GM23338 (cell line): ENCODE measurements at regions not wholly inside any gene's neighbourhood (a gene's known extent, or its start where the extent isn't known, plus 50 kb on each side); places are given as distances from the start of the nearest gene placed in this dataset.

ENCODE experiments used
- ATAC-seq: fragments of 200-7000 bp; cut with Tn5 transposase; 3 replicates; pipeline ENCODE4 v1.9.1; 2020
- DNase-seq: peaks from one replicate; pipeline ENCODE4 v3.0.0-alpha.2; 2015; ENCODE audit warnings: low spot score
- H2AFZ ChIP-seq: fragments of 200-600 bp; sonication (generic); 2 replicates; pipeline ENCODE4 v1.8.0; 2016; ENCODE audit warnings: antibody characterized with exemption, mild to moderate bottlenecking, moderate library complexity
- H3F3A ChIP-seq: fragments of 200-600 bp; sonication (generic); replicated peaks from 2 replicates; pipeline ENCODE4 v1.8.0; 2017; ENCODE audit warnings: antibody characterized with exemption, mixed run types, low read depth
- H3K27ac ChIP-seq: fragments of 200-600 bp; sonication (generic); 2 replicates; pipeline ENCODE4 v1.6.1; 2016; ENCODE audit warnings: low read depth
- H3K27me3 ChIP-seq: fragments of 200-600 bp; sonication (generic); 2 replicates; pipeline ENCODE4 v1.8.0; 2016; ENCODE audit warnings: mild to moderate bottlenecking, mixed run types, moderate library complexity; ENCODE audit not compliant: insufficient read depth
- H3K36me3 ChIP-seq: fragments of 200-600 bp; sonication (generic); 2 replicates; pipeline ENCODE4 v1.8.0; 2016; ENCODE audit warnings: mild to moderate bottlenecking; ENCODE audit not compliant: insufficient read depth
- H3K4me1 ChIP-seq: fragments of 200-600 bp; sonication (generic); 2 replicates; pipeline ENCODE4 v1.8.0; 2016; ENCODE audit warnings: mild to moderate bottlenecking, moderate library complexity; ENCODE audit not compliant: insufficient read depth
- H3K4me2 ChIP-seq: fragments of 200-600 bp; sonication (generic); 2 replicates; pipeline ENCODE4 v1.7.1; 2017; ENCODE audit warnings: mixed run types
- H3K4me3 ChIP-seq: fragments of 200-600 bp; sonication (generic); 2 replicates; pipeline ENCODE4 v1.6.1; 2016; ENCODE audit warnings: mixed run types
- H3K79me2 ChIP-seq: fragments of 200-600 bp; sonication (generic); replicated peaks from 2 replicates; pipeline ENCODE4 v1.8.0; 2017; ENCODE audit warnings: mild to moderate bottlenecking; ENCODE audit not compliant: insufficient read depth
- H3K9me2 ChIP-seq: fragments of 200-600 bp; sonication (generic); 2 replicates; pipeline ENCODE4 v1.8.0; 2017; ENCODE audit not compliant: insufficient read depth
- H4K20me1 ChIP-seq: fragments of 200-600 bp; sonication (generic); replicated peaks from 2 replicates; pipeline ENCODE4 v1.8.0; 2017; ENCODE audit warnings: mild to moderate bottlenecking; ENCODE audit not compliant: insufficient read depth
- H3K27ac Mint-ChIP-seq: 2 replicates; pipeline ENCODE4 v1.8.0; 2020; ENCODE audit warnings: inconsistent platforms, mild to moderate bottlenecking, moderate library complexity, mixed read lengths
- H3K27me3 Mint-ChIP-seq: 3 replicates; pipeline ENCODE4 v1.8.0; 2022; ENCODE audit warnings: low read depth, mild to moderate bottlenecking, moderate library complexity, mixed read lengths, inconsistent platforms; ENCODE audit not compliant: insufficient read depth, poor library complexity
- H3K36me3 Mint-ChIP-seq: 3 replicates; pipeline ENCODE4 v1.8.0; 2021; ENCODE audit warnings: low read depth, mild to moderate bottlenecking, inconsistent platforms, moderate library complexity, mixed read lengths
- H3K4me1 Mint-ChIP-seq: 3 replicates; pipeline ENCODE4 v1.8.0; 2020; ENCODE audit warnings: mild to moderate bottlenecking, inconsistent platforms, mixed read lengths
- H3K4me3 Mint-ChIP-seq: 3 replicates; pipeline ENCODE4 v1.8.0; 2021; ENCODE audit warnings: moderate library complexity, mild to moderate bottlenecking, inconsistent platforms, mixed read lengths
- H3K9me3 Mint-ChIP-seq: 3 replicates; pipeline ENCODE4 v1.8.0; 2020; ENCODE audit warnings: moderate library complexity, mild to moderate bottlenecking, inconsistent platforms, mixed read lengths
- EZH2 ChIP-seq: fragments of 200-600 bp; sonication (generic); IDR thresholded peaks from one replicate; pipeline ENCODE4 v1.8.0; 2017; ENCODE audit warnings: antibody characterized with exemption, mild to moderate bottlenecking, low read depth; ENCODE audit not compliant: unreplicated experiment
- JUNB ChIP-seq: IDR thresholded peaks from one replicate; pipeline ENCODE4 v1.6.1; 2016; ENCODE audit warnings: antibody characterized with exemption; ENCODE audit not compliant: unreplicated experiment
- POLR2AphosphoS5 ChIP-seq: IDR thresholded peaks from 2 replicates; pipeline ENCODE4 v1.6.1; 2016; ENCODE audit warnings: antibody characterized with exemption, low read depth
- ZNF331 ChIP-seq: fragments of 250-450 bp; sonication (Bioruptor Pico); IDR thresholded peaks from 2 replicates; pipeline ENCODE4 v1.5.0; 2020; ENCODE audit warnings: low read depth, mild to moderate bottlenecking, moderate library complexity
- TF ChIP-seq, protein P1 (sequence below): IDR thresholded peaks from one replicate; pipeline ENCODE4 v1.6.1; 2018; ENCODE audit warnings: antibody characterized with exemption; ENCODE audit not compliant: unreplicated experiment
- TF ChIP-seq, protein P2 (sequence below): fragments of 250-450 bp; sonication (Bioruptor Pico); IDR thresholded peaks from 2 replicates; pipeline ENCODE4 v1.5.0; 2020; ENCODE audit warnings: mild to moderate bottlenecking, moderate library complexity
- TF ChIP-seq, protein P3 (sequence below), 2 experiments: fragments of 200-600 bp in 1 of 2; sonication (generic) in 1 of 2; conservative IDR thresholded peaks; 2 replicates each; pipeline versions ENCODE4 v1.5.1 to v1.6.1; 2016 to 2017; ENCODE audit warnings: antibody characterized with exemption in 2 of 2, low read depth in 2 of 2, mild to moderate bottlenecking in 2 of 2, moderate library complexity in 1 of 2

DNA sequence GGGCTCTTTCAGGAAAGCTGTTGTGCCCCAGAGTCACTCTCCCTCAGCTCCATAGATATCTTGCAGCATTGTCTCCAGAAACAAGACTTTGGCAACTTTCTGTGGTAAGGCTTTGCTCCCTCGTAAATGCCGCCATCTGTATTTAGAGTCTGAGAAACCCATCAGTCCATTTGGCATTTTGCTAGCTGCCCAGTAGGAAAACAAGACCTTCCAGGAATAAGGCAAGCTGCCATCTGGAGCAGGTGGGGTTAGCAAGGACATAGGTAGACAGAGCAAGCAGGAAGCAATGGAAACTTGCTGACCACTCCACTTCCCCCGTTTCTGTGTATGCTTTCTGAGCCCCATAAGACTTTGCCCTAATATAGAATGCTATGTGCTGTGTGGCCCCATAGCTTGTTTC is 131.9 kb downstream of the SPATA19 start (continued):
- TF ChIP-seq POLR2AphosphoS5 (no peak), JUNB (no peak), ZNF331 (no peak), EZH2 (no peak)

DNA sequence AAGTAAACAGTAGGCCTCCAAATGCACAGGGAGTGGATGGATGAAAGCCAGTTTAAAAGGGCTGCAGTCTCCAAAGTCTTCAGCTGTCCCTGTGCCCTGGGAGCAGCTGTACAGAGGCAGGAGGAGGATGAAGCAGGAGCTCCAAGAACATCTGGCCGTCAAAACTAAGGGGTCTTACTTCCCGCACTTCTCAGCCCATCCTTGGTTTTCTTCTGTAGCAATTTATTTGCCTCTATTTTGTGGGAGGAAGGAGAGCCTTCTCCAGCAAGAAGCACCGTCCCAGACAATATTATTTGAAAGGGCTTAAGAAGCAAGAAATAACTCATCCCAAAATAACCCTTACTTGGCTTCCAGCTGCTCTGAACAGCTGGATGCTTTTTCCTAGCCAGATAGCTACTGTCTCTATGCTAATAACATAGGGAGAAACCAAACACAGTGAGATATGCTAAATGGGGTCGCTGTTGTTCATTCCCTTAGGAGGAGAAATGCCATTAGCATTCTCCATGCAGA is 133.2 kb downstream of the SPATA19 start:
- DNase-seq: peak; percentile 40

More for the DNA sequence above, 133.2 kb downstream of the SPATA19 start:
- Histone ChIP-seq H3K27ac (no peak overlapping the region), H3K4me3 (0 out of 2 replicates have a peak overlapping the region, but pooled peaks have one; percentile 2), H3K4me2 (peak overlapping the region; percentile 40), H4K20me1 (no peaks in the 10 kb centered on the region), H3K79me2 (no peaks in the 10 kb centered on the region), H3K36me3 (no peaks in the 10 kb centered on the region), H2AFZ (0 out of 2 replicates have a peak overlapping the region, but pooled peaks have one; percentile 8), H3K9me2 (peaks cover 12% of the 10 kb centered on the region), H3K27me3 (peaks cover 5% of the 10 kb centered on the region), H3F3A (no peaks in the 10 kb centered on the region), H3K4me1 (peaks cover 30% of the 10 kb centered on the region)
- Mint-ChIP-seq H3K4me3 (no peak overlapping the region), H3K27me3 (peaks cover 15% of the 10 kb centered on the region), H3K27ac (no peak overlapping the region), H3K9me3 (no peaks in the 10 kb centered on the region), H3K36me3 (no peaks in the 10 kb centered on the region), H3K4me1 (peaks cover 21% of the 10 kb centered on the region)
- TF ChIP-seq, protein P1, sequence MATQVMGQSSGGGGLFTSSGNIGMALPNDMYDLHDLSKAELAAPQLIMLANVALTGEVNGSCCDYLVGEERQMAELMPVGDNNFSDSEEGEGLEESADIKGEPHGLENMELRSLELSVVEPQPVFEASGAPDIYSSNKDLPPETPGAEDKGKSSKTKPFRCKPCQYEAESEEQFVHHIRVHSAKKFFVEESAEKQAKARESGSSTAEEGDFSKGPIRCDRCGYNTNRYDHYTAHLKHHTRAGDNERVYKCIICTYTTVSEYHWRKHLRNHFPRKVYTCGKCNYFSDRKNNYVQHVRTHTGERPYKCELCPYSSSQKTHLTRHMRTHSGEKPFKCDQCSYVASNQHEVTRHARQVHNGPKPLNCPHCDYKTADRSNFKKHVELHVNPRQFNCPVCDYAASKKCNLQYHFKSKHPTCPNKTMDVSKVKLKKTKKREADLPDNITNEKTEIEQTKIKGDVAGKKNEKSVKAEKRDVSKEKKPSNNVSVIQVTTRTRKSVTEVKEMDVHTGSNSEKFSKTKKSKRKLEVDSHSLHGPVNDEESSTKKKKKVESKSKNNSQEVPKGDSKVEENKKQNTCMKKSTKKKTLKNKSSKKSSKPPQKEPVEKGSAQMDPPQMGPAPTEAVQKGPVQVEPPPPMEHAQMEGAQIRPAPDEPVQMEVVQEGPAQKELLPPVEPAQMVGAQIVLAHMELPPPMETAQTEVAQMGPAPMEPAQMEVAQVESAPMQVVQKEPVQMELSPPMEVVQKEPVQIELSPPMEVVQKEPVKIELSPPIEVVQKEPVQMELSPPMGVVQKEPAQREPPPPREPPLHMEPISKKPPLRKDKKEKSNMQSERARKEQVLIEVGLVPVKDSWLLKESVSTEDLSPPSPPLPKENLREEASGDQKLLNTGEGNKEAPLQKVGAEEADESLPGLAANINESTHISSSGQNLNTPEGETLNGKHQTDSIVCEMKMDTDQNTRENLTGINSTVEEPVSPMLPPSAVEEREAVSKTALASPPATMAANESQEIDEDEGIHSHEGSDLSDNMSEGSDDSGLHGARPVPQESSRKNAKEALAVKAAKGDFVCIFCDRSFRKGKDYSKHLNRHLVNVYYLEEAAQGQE: no peak
- TF ChIP-seq, protein P2, sequence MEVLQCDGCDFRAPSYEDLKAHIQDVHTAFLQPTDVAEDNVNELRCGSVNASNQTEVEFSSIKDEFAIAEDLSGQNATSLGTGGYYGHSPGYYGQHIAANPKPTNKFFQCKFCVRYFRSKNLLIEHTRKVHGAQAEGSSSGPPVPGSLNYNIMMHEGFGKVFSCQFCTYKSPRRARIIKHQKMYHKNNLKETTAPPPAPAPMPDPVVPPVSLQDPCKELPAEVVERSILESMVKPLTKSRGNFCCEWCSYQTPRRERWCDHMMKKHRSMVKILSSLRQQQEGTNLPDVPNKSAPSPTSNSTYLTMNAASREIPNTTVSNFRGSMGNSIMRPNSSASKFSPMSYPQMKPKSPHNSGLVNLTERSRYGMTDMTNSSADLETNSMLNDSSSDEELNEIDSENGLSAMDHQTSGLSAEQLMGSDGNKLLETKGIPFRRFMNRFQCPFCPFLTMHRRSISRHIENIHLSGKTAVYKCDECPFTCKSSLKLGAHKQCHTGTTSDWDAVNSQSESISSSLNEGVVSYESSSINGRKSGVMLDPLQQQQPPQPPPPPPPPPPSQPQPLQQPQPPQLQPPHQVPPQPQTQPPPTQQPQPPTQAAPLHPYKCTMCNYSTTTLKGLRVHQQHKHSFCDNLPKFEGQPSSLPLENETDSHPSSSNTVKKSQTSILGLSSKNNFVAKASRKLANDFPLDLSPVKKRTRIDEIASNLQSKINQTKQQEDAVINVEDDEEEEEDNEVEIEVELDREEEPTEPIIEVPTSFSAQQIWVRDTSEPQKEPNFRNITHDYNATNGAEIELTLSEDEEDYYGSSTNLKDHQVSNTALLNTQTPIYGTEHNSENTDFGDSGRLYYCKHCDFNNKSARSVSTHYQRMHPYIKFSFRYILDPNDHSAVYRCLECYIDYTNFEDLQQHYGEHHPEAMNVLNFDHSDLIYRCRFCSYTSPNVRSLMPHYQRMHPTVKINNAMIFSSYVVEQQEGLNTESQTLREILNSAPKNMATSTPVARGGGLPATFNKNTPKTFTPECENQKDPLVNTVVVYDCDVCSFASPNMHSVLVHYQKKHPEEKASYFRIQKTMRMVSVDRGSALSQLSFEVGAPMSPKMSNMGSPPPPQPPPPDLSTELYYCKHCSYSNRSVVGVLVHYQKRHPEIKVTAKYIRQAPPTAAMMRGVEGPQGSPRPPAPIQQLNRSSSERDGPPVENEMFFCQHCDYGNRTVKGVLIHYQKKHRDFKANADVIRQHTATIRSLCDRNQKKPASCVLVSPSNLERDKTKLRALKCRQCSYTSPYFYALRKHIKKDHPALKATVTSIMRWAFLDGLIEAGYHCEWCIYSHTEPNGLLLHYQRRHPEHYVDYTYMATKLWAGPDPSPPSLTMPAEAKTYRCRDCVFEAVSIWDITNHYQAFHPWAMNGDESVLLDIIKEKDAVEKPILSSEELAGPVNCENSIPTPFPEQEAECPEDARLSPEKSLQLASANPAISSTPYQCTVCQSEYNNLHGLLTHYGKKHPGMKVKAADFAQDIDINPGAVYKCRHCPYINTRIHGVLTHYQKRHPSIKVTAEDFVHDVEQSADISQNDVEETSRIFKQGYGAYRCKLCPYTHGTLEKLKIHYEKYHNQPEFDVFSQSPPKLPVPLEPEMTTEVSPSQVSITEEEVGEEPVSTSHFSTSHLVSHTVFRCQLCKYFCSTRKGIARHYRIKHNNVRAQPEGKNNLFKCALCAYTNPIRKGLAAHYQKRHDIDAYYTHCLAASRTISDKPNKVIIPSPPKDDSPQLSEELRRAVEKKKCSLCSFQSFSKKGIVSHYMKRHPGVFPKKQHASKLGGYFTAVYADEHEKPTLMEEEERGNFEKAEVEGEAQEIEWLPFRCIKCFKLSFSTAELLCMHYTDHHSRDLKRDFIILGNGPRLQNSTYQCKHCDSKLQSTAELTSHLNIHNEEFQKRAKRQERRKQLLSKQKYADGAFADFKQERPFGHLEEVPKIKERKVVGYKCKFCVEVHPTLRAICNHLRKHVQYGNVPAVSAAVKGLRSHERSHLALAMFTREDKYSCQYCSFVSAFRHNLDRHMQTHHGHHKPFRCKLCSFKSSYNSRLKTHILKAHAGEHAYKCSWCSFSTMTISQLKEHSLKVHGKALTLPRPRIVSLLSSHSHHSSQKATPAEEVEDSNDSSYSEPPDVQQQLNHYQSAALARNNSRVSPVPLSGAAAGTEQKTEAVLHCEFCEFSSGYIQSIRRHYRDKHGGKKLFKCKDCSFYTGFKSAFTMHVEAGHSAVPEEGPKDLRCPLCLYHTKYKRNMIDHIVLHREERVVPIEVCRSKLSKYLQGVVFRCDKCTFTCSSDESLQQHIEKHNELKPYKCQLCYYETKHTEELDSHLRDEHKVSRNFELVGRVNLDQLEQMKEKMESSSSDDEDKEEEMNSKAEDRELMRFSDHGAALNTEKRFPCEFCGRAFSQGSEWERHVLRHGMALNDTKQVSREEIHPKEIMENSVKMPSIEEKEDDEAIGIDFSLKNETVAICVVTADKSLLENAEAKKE (CRISPR knock-in tag): peak; percentile 61; the same call in 1 of the 2 replicates
- TF ChIP-seq, protein P3, sequence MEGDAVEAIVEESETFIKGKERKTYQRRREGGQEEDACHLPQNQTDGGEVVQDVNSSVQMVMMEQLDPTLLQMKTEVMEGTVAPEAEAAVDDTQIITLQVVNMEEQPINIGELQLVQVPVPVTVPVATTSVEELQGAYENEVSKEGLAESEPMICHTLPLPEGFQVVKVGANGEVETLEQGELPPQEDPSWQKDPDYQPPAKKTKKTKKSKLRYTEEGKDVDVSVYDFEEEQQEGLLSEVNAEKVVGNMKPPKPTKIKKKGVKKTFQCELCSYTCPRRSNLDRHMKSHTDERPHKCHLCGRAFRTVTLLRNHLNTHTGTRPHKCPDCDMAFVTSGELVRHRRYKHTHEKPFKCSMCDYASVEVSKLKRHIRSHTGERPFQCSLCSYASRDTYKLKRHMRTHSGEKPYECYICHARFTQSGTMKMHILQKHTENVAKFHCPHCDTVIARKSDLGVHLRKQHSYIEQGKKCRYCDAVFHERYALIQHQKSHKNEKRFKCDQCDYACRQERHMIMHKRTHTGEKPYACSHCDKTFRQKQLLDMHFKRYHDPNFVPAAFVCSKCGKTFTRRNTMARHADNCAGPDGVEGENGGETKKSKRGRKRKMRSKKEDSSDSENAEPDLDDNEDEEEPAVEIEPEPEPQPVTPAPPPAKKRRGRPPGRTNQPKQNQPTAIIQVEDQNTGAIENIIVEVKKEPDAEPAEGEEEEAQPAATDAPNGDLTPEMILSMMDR (conservative IDR thresholded peaks at IDR 0.05; ENCODE audit: low read depth in 2 of 2): no peak
- ATAC-seq: peak; percentile 80
